K562 (cell line): ENCODE measurements at regions not wholly inside any gene's neighbourhood (a gene's known extent, or its start where the extent isn't known, plus 50 kb on each side); places are given as distances from the start of the nearest gene placed in this dataset.

ENCODE experiments used
- ATAC-seq: fragments of 200-7000 bp; cut with Tn5 transposase; 3 replicates; pipeline ENCODE4 v1.9.1; 2020; ENCODE audit warnings: moderate library complexity
- BruUV-seq: library from RNA; stranded (reverse); fragments of 400-500 nt; replicated peaks from 2 replicates; lab custom pipeline; 2021; lab: Mats Ljungman, UMichigan
- CTCF ChIA-PET: fragments of 300-600 bp; formaldehyde crosslinking; extraction: SDS; loops from one replicate; lab custom pipeline; 2021; ENCODE audit warnings: low intra/inter-chr PET ratio; lab: Yijun Ruan, JAX
- POLR2A ChIA-PET: fragments of 300-600, 350-650 bp; sonication (Branson Sonifier 250); formaldehyde crosslinking; extraction: SDS; loops from one replicate; lab custom pipeline; 2021; ENCODE audit warnings: antibody characterized with exemption, inconsistent platforms; lab: Yijun Ruan, JAX
- DNase-seq, 4 experiments: peaks; one replicate each; pipeline versions ENCODE4 v3.0.0 to v3.0.0-alpha.2; 2011 to 2018; ENCODE audit warnings: low spot score in 3 of 4, mixed read lengths in 3 of 4; ENCODE audit errors: extremely low read depth in 1 of 4
- FAIRE-seq: peaks from 2 replicates; lab custom pipeline; 2011; peaks lifted over from hg19 to GRCh38; lab: Jason Lieb, UNC
- H2AFZ ChIP-seq: 2 replicates; pipeline ENCODE4 v1.6.0; 2011; ENCODE audit warnings: low read depth, low read length, control low read depth, inconsistent platforms
- H3K27ac ChIP-seq: fragments of 200-600 bp; 3 replicates; pipeline ENCODE4 v1.8.0; 2011; ENCODE audit warnings: low read depth, mild to moderate bottlenecking, control low read depth, inconsistent platforms, low read length, moderate library complexity, mixed read lengths; ENCODE audit errors: extremely low read depth
- H3K27me3 ChIP-seq, 2 experiments: fragments of 300-600 bp in 1 of 2; 2 replicates in 1 of 2; 3 replicates in 1 of 2; pipeline versions ENCODE4 v1.6.0 to v1.8.0; 2011; ENCODE audit warnings: inconsistent platforms in 2 of 2, low read length in 2 of 2, mild to moderate bottlenecking in 1 of 2, mixed read lengths in 1 of 2, moderate library complexity in 1 of 2; ENCODE audit not compliant: control insufficient read depth in 2 of 2, insufficient read depth in 2 of 2
- H3K36me3 ChIP-seq: fragments of 300-600 bp; 3 replicates; pipeline ENCODE4 v1.8.0; 2011; ENCODE audit warnings: mild to moderate bottlenecking, low read length, inconsistent platforms; ENCODE audit not compliant: control insufficient read depth, insufficient read depth
- H3K4me1 ChIP-seq, 2 experiments: fragments of 200-600 bp in 1 of 2; replicated peaks in 1 of 2; 2 replicates in 1 of 2; 3 replicates in 1 of 2; pipeline versions ENCODE4 v1.5.1 to v1.8.0; 2011; ENCODE audit warnings: inconsistent platforms in 2 of 2, low read length in 2 of 2, mild to moderate bottlenecking in 1 of 2, mixed read lengths in 1 of 2, moderate library complexity in 1 of 2; ENCODE audit not compliant: control insufficient read depth in 2 of 2, insufficient read depth in 2 of 2
- H3K4me2 ChIP-seq: 2 replicates; pipeline ENCODE4 v1.6.1; 2011; ENCODE audit warnings: low read length, control low read depth, inconsistent platforms, mixed read lengths; ENCODE audit not compliant: insufficient read depth
- H3K4me3 ChIP-seq: fragments of 200-600 bp; sonication (generic), shearing (Covaris generic); 2 replicates; pipeline ENCODE4 v1.5.1; 2016; ENCODE audit warnings: control low read depth, inconsistent platforms
- H3K79me2 ChIP-seq: fragments of 200-600 bp; 3 replicates; pipeline ENCODE4 v1.8.0; 2011; ENCODE audit warnings: low read length, inconsistent platforms; ENCODE audit not compliant: control insufficient read depth, insufficient read depth
- H3K9ac ChIP-seq, 2 experiments: 2 replicates each; pipeline versions ENCODE4 v1.6.0 to v1.6.1; 2011; ENCODE audit warnings: low read depth in 2 of 2, low read length in 2 of 2, control low read depth in 1 of 2, inconsistent platforms in 1 of 2, mild to moderate bottlenecking in 1 of 2, mixed read lengths in 1 of 2; ENCODE audit not compliant: insufficient read depth in 1 of 2
- H3K9me1 ChIP-seq: one replicate; pipeline ENCODE4 v1.6.0; 2011; ENCODE audit warnings: inconsistent platforms, mild to moderate bottlenecking, low read length, moderate library complexity; ENCODE audit not compliant: control insufficient read depth, insufficient read depth
- H3K9me3 ChIP-seq: replicated peaks from 2 replicates; pipeline ENCODE4 v1.5.1; 2011; ENCODE audit warnings: low read depth, low read length, inconsistent platforms; ENCODE audit not compliant: control insufficient read depth, insufficient read depth
- H4K20me1 ChIP-seq: replicated peaks from 2 replicates; pipeline ENCODE4 v1.6.1; 2011; ENCODE audit warnings: low read length, inconsistent platforms, mixed read lengths; ENCODE audit not compliant: control insufficient read depth, insufficient read depth
- DIDO1 ChIP-seq: fragments of 450-650 bp; IDR thresholded peaks from 2 replicates; pipeline ENCODE4 v1.6.1; 2016; ENCODE audit warnings: low read depth, missing biosample characterization, missing genetic modification characterization
- FOSL1 ChIP-seq: fragments of 200-800 bp; sonication (Bioruptor generic); conservative IDR thresholded peaks from 2 replicates; pipeline ENCODE4 v1.6.1; 2016; ENCODE audit warnings: missing genetic modification characterization, missing compliant biosample characterization
- POLR2AphosphoS2 ChIP-seq: IDR thresholded peaks from 2 replicates; pipeline ENCODE4 v1.6.1; 2012; ENCODE audit warnings: low read length, improper control_type of control experiment
- POLR3A ChIP-seq: IDR thresholded peaks from 2 replicates; pipeline ENCODE4 v1.6.1; 2011; ENCODE audit warnings: borderline replicate concordance, mild to moderate bottlenecking, moderate library complexity; ENCODE audit not compliant: insufficient read length, insufficient read depth; ENCODE audit errors: extremely low read depth
- SMARCB1 ChIP-seq: IDR thresholded peaks from 2 replicates; pipeline ENCODE4 v1.6.1; 2011; ENCODE audit warnings: improper control_type of control experiment, low read depth; ENCODE audit not compliant: insufficient read length
- SRSF1 ChIP-seq: fragments of 200-400 bp; formaldehyde crosslinking; IDR thresholded peaks from 2 replicates; pipeline ENCODE4 v1.6.1; 2017; ENCODE audit warnings: mild to moderate bottlenecking, low read depth, low read length, moderate library complexity
- ZFP36 ChIP-seq: fragments of 150-350 bp; IDR thresholded peaks from 2 replicates; pipeline ENCODE4 v1.6.1; 2018; ENCODE audit warnings: low read length, low read depth; ENCODE audit not compliant: partially characterized antibody
- ZNF175 ChIP-seq: fragments of 200-800 bp; sonication (Bioruptor generic); IDR thresholded peaks from 2 replicates; pipeline ENCODE4 v1.6.1; 2016; ENCODE audit warnings: low read depth, mild to moderate bottlenecking, missing genetic modification characterization, missing compliant biosample characterization
- ZNF41 ChIP-seq: fragments of 250-450 bp; sonication (Bioruptor Pico); conservative IDR thresholded peaks from 2 replicates; pipeline ENCODE4 v1.4.0; 2020; ENCODE audit warnings: mild to moderate bottlenecking
- WGBS: fragments of 100-300 bp; shearing (Covaris generic); methylation state at CpG from one replicate; pipeline ENCODE4 v1.1.6; 2016; ENCODE audit warnings: low coverage, mixed read lengths; ENCODE audit not compliant: insufficient coverage; ENCODE audit errors: missing lambda C conversion rate; 5-methylcytosine and 5-hydroxymethylcytosine counted together
- in situ Hi-C: fragments of 300-500 bp; cut with MboI; formaldehyde crosslinking; loops from 4 replicates; pipeline ENCODE4 v1.15.0; 2018; ENCODE audit warnings: inconsistent platforms, mixed read lengths
- intact Hi-C: fragments of 100-400 bp; cut with micrococcal nuclease; formaldehyde crosslinking; loops from 2 replicates; pipeline ENCODE4 v1.14.2; 2022
- TF ChIP-seq, protein P1 (sequence below): fragments of 150-350 bp; IDR thresholded peaks from 2 replicates; pipeline ENCODE4 v1.6.1; 2014; ENCODE audit warnings: low read depth, mild to moderate bottlenecking, low read length, borderline replicate concordance
- TF ChIP-seq, protein P2 (sequence below): fragments of 250-450 bp; sonication (Bioruptor Pico); IDR thresholded peaks from 2 replicates; pipeline ENCODE4 v1.4.0; 2020; ENCODE audit warnings: mild to moderate bottlenecking

- TF ChIP-seq POLR2AphosphoS2 (no peak), ZFP36 (no peak), ZNF41 (no peak), SMARCB1 (no peak), SRSF1 (no peak), ZNF175 (CRISPR knock-in tag) (no peak), FOSL1 (tag) (no peak), DIDO1 (tag) (no peak), POLR3A (no peak)
- TF ChIP-seq, protein P1, sequence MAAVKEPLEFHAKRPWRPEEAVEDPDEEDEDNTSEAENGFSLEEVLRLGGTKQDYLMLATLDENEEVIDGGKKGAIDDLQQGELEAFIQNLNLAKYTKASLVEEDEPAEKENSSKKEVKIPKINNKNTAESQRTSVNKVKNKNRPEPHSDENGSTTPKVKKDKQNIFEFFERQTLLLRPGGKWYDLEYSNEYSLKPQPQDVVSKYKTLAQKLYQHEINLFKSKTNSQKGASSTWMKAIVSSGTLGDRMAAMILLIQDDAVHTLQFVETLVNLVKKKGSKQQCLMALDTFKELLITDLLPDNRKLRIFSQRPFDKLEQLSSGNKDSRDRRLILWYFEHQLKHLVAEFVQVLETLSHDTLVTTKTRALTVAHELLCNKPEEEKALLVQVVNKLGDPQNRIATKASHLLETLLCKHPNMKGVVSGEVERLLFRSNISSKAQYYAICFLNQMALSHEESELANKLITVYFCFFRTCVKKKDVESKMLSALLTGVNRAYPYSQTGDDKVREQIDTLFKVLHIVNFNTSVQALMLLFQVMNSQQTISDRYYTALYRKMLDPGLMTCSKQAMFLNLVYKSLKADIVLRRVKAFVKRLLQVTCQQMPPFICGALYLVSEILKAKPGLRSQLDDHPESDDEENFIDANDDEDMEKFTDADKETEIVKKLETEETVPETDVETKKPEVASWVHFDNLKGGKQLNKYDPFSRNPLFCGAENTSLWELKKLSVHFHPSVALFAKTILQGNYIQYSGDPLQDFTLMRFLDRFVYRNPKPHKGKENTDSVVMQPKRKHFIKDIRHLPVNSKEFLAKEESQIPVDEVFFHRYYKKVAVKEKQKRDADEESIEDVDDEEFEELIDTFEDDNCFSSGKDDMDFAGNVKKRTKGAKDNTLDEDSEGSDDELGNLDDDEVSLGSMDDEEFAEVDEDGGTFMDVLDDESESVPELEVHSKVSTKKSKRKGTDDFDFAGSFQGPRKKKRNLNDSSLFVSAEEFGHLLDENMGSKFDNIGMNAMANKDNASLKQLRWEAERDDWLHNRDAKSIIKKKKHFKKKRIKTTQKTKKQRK = no peak
- TF ChIP-seq, protein P2, sequence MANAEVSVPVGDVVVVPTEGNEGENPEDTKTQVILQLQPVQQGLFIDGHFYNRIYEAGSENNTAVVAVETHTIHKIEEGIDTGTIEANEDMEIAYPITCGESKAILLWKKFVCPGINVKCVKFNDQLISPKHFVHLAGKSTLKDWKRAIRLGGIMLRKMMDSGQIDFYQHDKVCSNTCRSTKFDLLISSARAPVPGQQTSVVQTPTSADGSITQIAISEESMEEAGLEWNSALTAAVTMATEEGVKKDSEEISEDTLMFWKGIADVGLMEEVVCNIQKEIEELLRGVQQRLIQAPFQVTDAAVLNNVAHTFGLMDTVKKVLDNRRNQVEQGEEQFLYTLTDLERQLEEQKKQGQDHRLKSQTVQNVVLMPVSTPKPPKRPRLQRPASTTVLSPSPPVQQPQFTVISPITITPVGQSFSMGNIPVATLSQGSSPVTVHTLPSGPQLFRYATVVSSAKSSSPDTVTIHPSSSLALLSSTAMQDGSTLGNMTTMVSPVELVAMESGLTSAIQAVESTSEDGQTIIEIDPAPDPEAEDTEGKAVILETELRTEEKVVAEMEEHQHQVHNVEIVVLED (CRISPR knock-in tag) = no peak
- Histone ChIP-seq H4K20me1 (no peaks in the 10 kb centered on the region), H3K9me1 (no peaks in the 10 kb centered on the region), H3K4me1 (no peaks in the 10 kb centered on the region), H3K27ac (no peak overlapping the region), H3K27me3 (no peaks in the 10 kb centered on the region), H2AFZ (no peak overlapping the region), H3K9ac (no peak overlapping the region), H3K4me2 (no peak overlapping the region), H3K79me2 (no peaks in the 10 kb centered on the region), H3K9me3 (no peaks in the 10 kb centered on the region), H3K4me3 (no peak overlapping the region), H3K36me3 (no peaks in the 10 kb centered on the region)
- no TSS peak for BruUV-seq
- 0% methylated on average over 1 of the region's 1 CpG for WGBS
- in situ Hi-C loops (no loop called here), intact Hi-C loops (no loop called here)
- no peak for DNase-seq
- ATAC-seq = no peak
- POLR2A ChIA-PET = no interaction called here
- CTCF ChIA-PET = no interaction called here
- FAIRE-seq = no peak
Observed at GRCh38 chr13:81659984-81660383, 1319.1 kb upstream of the SPRY2 start.
